ENCODE measurements at regions not wholly inside any gene's neighbourhood (a gene's known extent, or its start where the extent isn't known, plus 50 kb on each side); places are given as distances from the start of the nearest gene placed in this dataset.

GRCh38 chr3:187831125-187832051 is 86.1 kb upstream of the BCL6 start:
- Histone ChIP-seq H3K27me3 (ENCODE audit: insufficient read depth, low read length) (no peaks in the 10 kb centered on the region), H3K4ac (ENCODE audit: low read depth, low read length) (no peak overlapping the region), H3K9ac (ENCODE audit: low read length) (no peak overlapping the region), H2AK5ac (ENCODE audit: low read length) (no peak overlapping the region), H3K4me3 (ENCODE audit: low read depth, low read length) (no peak overlapping the region), H4K91ac (ENCODE audit: low read depth, low read length) (no peak overlapping the region), H2BK120ac (ENCODE audit: insufficient read depth, low read length, poor library complexity) (no peak overlapping the region), H4K8ac (ENCODE audit: low read depth, low read length) (no peak overlapping the region), H3K9me3 (ENCODE audit: insufficient read depth, low read depth, low read length) (peaks cover 3% of the 10 kb centered on the region), H2BK5ac (ENCODE audit: low read depth, low read length, poor library complexity) (no peak overlapping the region), H3K23ac (ENCODE audit: low read length) (no peak overlapping the region), H3K18ac (ENCODE audit: low read length) (no peak overlapping the region), H3K36me3 (ENCODE audit: control insufficient read depth in 1 of 2, insufficient read depth in 2 of 2, low read length in 2 of 2) (no peaks in the 10 kb centered on the region), H3K4me2 (ENCODE audit: low read length) (no peak overlapping the region), H3K79me1 (ENCODE audit: low read length) (no peaks in the 10 kb centered on the region), H3K4me1 (ENCODE audit: control insufficient read depth in 1 of 2, insufficient read depth in 2 of 2, low read length in 2 of 2) (no peaks in the 10 kb centered on the region), H3K79me2 (ENCODE audit: control insufficient read depth, insufficient read depth, low read length, poor library complexity) (no peaks in the 10 kb centered on the region), H3K14ac (ENCODE audit: low read length) (no peak overlapping the region), H3K27ac (ENCODE audit: low read depth, low read length) (no peak overlapping the region), H2BK12ac (ENCODE audit: low read length) (no peak overlapping the region), H4K12ac (ENCODE audit: low read depth, low read length) (no peak overlapping the region), H2AFZ (ENCODE audit: insufficient read depth, low read length, poor library complexity) (no peak overlapping the region)
- no CpG with 5 or more reads among the region's 9 CpGs for WGBS (ENCODE audit: extremely low coverage, insufficient coverage, insufficient read length)
- no peak for DNase-seq

GRCh38 chr3:187832202-187832601 is 86.9 kb upstream of the BCL6 start:
- H3K4me2 ChIP-seq (ENCODE audit: low read length): no peak overlapping the region
- no peaks in the 10 kb centered on the region for H3K27me3 ChIP-seq (ENCODE audit: insufficient read depth, low read length)
- H2AK5ac ChIP-seq (ENCODE audit: low read length): no peak overlapping the region
- no peaks in the 10 kb centered on the region for H3K79me2 ChIP-seq (ENCODE audit: control insufficient read depth, insufficient read depth, low read length, poor library complexity)
- WGBS (ENCODE audit: extremely low coverage, insufficient coverage, insufficient read length): no CpG with 5 or more reads among the region's 3 CpGs
- no peak overlapping the region for H3K18ac ChIP-seq (ENCODE audit: low read length)
- H2BK12ac ChIP-seq (ENCODE audit: low read length): no peak overlapping the region
- H3K9me3 ChIP-seq (ENCODE audit: insufficient read depth, low read depth, low read length): peaks cover 3% of the 10 kb centered on the region
- H3K4me1 ChIP-seq (ENCODE audit: control insufficient read depth in 1 of 2, insufficient read depth in 2 of 2, low read length in 2 of 2): peaks cover 0 to 3% of the 10 kb centered on the region in 2 experiments
- no peak overlapping the region for H3K14ac ChIP-seq (ENCODE audit: low read length)
- no peak overlapping the region for H2BK5ac ChIP-seq (ENCODE audit: low read depth, low read length, poor library complexity)
- H3K4me3 ChIP-seq (ENCODE audit: low read depth, low read length): no peak overlapping the region
- H2AFZ ChIP-seq (ENCODE audit: insufficient read depth, low read length, poor library complexity): no peak overlapping the region
- H4K91ac ChIP-seq (ENCODE audit: low read depth, low read length): no peak overlapping the region
- no peak overlapping the region for H4K12ac ChIP-seq (ENCODE audit: low read depth, low read length)
- H3K9ac ChIP-seq (ENCODE audit: low read length): no peak overlapping the region
- no peak overlapping the region for H3K27ac ChIP-seq (ENCODE audit: low read depth, low read length)
- H3K36me3 ChIP-seq (ENCODE audit: control insufficient read depth in 1 of 2, insufficient read depth in 2 of 2, low read length in 2 of 2): no peaks in the 10 kb centered on the region
- no peak overlapping the region for H2BK120ac ChIP-seq (ENCODE audit: insufficient read depth, low read length, poor library complexity)
- peaks cover 2% of the 10 kb centered on the region for H3K79me1 ChIP-seq (ENCODE audit: low read length)
- no peak overlapping the region for H4K8ac ChIP-seq (ENCODE audit: low read depth, low read length)
- H3K4ac ChIP-seq (ENCODE audit: low read depth, low read length): no peak overlapping the region
- DNase-seq: no peak
- no peak overlapping the region for H3K23ac ChIP-seq (ENCODE audit: low read length)

GRCh38 chr3:187833375-187833774 is 88.1 kb upstream of the BCL6 start:
- Histone ChIP-seq H3K9ac (ENCODE audit: low read length) (no peak overlapping the region), H2BK5ac (ENCODE audit: low read depth, low read length, poor library complexity) (no peak overlapping the region), H3K27me3 (ENCODE audit: insufficient read depth, low read length) (no peaks in the 10 kb centered on the region), H2BK120ac (ENCODE audit: insufficient read depth, low read length, poor library complexity) (no peak overlapping the region), H3K79me1 (ENCODE audit: low read length) (peaks cover 2% of the 10 kb centered on the region), H4K8ac (ENCODE audit: low read depth, low read length) (no peak overlapping the region), H4K91ac (ENCODE audit: low read depth, low read length) (no peak overlapping the region), H2BK12ac (ENCODE audit: low read length) (no peak overlapping the region), H3K23ac (ENCODE audit: low read length) (no peak overlapping the region), H2AFZ (ENCODE audit: insufficient read depth, low read length, poor library complexity) (no peak overlapping the region), H2AK5ac (ENCODE audit: low read length) (no peak overlapping the region), H3K4me2 (ENCODE audit: low read length) (no peak overlapping the region), H3K4me3 (ENCODE audit: low read depth, low read length) (no peak overlapping the region), H3K27ac (ENCODE audit: low read depth, low read length) (no peak overlapping the region), H3K14ac (ENCODE audit: low read length) (no peak overlapping the region), H3K9me3 (ENCODE audit: insufficient read depth, low read depth, low read length) (peaks cover 3% of the 10 kb centered on the region), H3K4me1 (ENCODE audit: control insufficient read depth in 1 of 2, insufficient read depth in 2 of 2, low read length in 2 of 2) (peaks cover 0 to 3% of the 10 kb centered on the region in 2 experiments), H3K79me2 (ENCODE audit: control insufficient read depth, insufficient read depth, low read length, poor library complexity) (no peaks in the 10 kb centered on the region), H3K36me3 (ENCODE audit: control insufficient read depth in 1 of 2, insufficient read depth in 2 of 2, low read length in 2 of 2) (no peaks in the 10 kb centered on the region), H3K4ac (ENCODE audit: low read depth, low read length) (no peak overlapping the region), H4K12ac (ENCODE audit: low read depth, low read length) (no peak overlapping the region), H3K18ac (ENCODE audit: low read length) (no peak overlapping the region)
- no CpG with 5 or more reads among the region's 3 CpGs for WGBS (ENCODE audit: extremely low coverage, insufficient coverage, insufficient read length)
- no peak for DNase-seq

- no peak overlapping the region for H3K14ac ChIP-seq (ENCODE audit: low read length)
- H3K36me3 ChIP-seq (ENCODE audit: control insufficient read depth in 1 of 2, insufficient read depth in 2 of 2, low read length in 2 of 2): no peaks in the 10 kb centered on the region
- no peak overlapping the region for H3K18ac ChIP-seq (ENCODE audit: low read length)
- no peaks in the 10 kb centered on the region for H3K27me3 ChIP-seq (ENCODE audit: insufficient read depth, low read length)
- no peak overlapping the region for H2AK5ac ChIP-seq (ENCODE audit: low read length)
- peaks cover 0 to 3% of the 10 kb centered on the region in 2 experiments for H3K4me1 ChIP-seq (ENCODE audit: control insufficient read depth in 1 of 2, insufficient read depth in 2 of 2, low read length in 2 of 2)
- no peak overlapping the region for H4K12ac ChIP-seq (ENCODE audit: low read depth, low read length)
- no peak overlapping the region for H2AFZ ChIP-seq (ENCODE audit: insufficient read depth, low read length, poor library complexity)
- H4K91ac ChIP-seq (ENCODE audit: low read depth, low read length): no peak overlapping the region
- no peak overlapping the region for H3K4me3 ChIP-seq (ENCODE audit: low read depth, low read length)
- H3K4ac ChIP-seq (ENCODE audit: low read depth, low read length): no peak overlapping the region
- no peak overlapping the region for H2BK120ac ChIP-seq (ENCODE audit: insufficient read depth, low read length, poor library complexity)
- no peak overlapping the region for H4K8ac ChIP-seq (ENCODE audit: low read depth, low read length)
- no peaks in the 10 kb centered on the region for H3K79me2 ChIP-seq (ENCODE audit: control insufficient read depth, insufficient read depth, low read length, poor library complexity)
- no peak overlapping the region for H2BK12ac ChIP-seq (ENCODE audit: low read length)
- no CpG with 5 or more reads among the region's 9 CpGs for WGBS (ENCODE audit: extremely low coverage, insufficient coverage, insufficient read length)
- H3K9ac ChIP-seq (ENCODE audit: low read length): no peak overlapping the region
- H3K9me3 ChIP-seq (ENCODE audit: insufficient read depth, low read depth, low read length): peaks cover 3% of the 10 kb centered on the region
- no peak overlapping the region for H3K23ac ChIP-seq (ENCODE audit: low read length)
- H3K79me1 ChIP-seq (ENCODE audit: low read length): peaks cover 2% of the 10 kb centered on the region
- no peak overlapping the region for H3K27ac ChIP-seq (ENCODE audit: low read depth, low read length)
- no peak overlapping the region for H3K4me2 ChIP-seq (ENCODE audit: low read length)
- no peak for DNase-seq
- H2BK5ac ChIP-seq (ENCODE audit: low read depth, low read length, poor library complexity): no peak overlapping the region
These were observed 88.7 kb upstream of the BCL6 start for GRCh38 chr3:187833799-187834578.
